HG03571 (cell line): ENCODE measurements at regions not wholly inside any gene's neighbourhood (a gene's known extent, or its start where the extent isn't known, plus 50 kb on each side); places are given as distances from the start of the nearest gene placed in this dataset.

ENCODE experiments used
- ATAC-seq: cut with Tn5 transposase; IDR thresholded peaks from one replicate; pipeline ENCODE4 v1.9.1; 2021; ENCODE audit not compliant: unreplicated experiment

DNA sequence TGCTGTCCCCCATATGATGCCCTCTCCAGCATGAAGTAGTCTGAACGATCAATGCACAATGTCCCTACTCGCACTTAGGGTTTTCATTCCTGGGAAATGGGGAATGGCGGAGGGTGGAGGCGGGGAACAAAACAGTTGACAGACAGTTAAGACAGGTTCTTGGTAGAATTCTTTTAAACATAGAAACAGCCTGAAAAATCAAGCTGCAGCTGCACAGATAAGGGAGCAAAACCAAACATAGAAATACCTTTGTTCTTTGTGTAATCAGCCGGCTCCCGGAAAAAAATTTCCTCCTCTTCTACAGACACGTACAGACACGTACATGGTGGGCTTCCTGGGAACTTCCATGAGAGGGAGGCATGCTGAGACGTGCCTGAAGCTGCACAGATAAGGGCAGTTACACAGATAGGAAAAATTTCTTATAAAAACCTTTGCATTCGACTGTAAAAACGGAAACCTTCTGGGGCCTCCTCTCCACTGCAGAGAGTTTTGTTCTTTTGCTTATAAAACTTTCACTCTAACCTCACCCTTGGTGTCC lies 662.4 kb upstream of the PTPRD start:
- no peak for ATAC-seq

DNA sequence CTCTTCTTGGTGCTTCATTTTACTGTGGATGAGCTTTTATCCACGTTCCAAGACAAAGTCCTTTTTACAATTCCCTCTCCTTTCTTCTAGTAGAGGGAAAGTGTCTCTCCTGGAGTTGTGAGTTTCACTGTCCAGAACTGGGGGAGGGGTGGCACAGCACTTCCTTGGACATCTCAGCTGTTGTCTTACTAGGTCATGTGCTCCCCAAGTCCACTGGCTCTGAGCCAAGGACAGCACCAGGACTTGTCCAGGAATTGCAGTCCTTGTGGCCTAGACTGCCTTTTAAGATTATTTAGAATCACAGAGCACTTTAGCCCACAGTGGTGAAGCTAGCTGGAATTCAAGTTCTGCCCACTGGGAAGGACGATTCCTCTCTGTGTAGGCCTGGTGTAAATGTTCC lies 700.2 kb upstream of the PTPRD start:
- no peak for ATAC-seq

DNA sequence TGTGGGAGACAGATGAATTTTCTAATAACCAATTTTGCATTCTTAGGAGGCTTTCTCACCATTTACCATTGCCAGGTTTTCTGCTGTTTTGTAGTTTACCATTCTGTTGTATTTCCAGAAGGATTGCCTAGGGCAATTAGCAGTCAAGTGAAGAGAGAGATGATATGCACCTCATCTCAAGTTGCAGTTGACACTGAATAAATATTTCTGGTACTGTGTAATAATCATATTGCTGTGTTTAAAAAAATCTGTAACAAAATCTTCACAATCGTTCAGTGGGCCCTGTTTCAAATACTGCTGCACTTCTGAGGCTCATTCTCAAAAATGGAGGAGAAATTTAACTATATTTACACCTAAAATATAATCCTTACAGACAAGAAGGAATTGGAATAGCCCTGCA lies 706.1 kb upstream of the PTPRD start:
- ATAC-seq: no peak

DNA sequence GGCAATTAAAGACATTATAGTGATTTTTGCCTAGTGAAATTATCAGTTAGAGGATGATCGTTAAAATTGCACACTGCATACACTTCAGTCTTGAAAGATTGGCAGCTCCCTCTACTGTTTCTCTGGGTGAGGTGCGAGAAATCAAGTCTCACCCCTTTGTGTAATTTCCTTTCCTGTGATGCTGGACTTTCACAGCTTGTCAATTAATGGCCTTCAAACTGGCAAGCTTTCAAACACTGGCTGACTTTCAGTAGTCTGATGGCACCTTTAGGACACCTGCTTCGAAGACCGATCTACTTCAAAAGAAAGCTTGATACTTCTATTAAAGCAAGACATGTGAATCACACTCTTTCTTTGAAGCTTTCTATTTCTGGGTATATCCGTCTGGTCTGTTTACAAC lies 706.7 kb upstream of the PTPRD start:
- no peak for ATAC-seq

DNA sequence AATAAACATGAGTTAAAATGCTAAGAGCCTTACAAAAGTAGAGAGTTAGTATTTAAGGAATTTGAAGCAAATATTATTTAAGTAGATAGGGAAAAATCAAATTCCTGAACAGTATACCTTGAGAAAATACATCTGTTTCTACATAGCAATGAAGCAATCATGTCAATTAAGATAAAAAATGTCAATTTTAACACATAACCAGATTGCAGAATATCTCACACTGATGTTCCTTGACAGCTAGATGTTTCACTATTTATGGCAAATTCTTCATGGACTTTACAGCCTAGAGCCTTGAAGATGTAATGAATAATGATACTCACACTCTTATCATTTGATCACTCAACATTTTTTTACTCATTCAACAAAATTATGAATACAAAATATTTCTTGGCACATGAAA lies 708.2 kb upstream of the PTPRD start:
- ATAC-seq: no peak

- ATAC-seq: no peak
These were observed 710.7 kb upstream of the PTPRD start for GRCh38 chr9:11323457-11323856.

- no peak for ATAC-seq
These were observed 713.4 kb upstream of the PTPRD start for GRCh38 chr9:11326231-11326630.

DNA sequence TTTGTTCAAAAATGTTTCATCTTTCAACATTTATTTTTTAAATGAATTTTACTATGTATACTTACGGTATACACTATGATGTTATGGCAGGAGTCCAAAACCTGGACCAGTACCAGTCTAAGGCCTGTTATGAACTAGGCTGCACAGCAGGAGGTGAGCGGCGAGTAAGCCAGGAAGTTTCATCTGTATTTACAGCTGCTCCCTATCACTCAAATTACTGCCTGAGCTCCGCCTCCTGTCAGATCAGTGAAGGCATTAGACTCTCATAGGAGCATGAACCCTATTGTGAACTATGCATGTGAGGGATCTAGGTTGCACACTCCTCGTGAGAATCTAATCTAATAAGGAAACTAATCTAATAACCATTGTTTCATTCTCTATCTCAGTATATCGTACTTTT lies 715.5 kb upstream of the PTPRD start:
- ATAC-seq: no peak

DNA sequence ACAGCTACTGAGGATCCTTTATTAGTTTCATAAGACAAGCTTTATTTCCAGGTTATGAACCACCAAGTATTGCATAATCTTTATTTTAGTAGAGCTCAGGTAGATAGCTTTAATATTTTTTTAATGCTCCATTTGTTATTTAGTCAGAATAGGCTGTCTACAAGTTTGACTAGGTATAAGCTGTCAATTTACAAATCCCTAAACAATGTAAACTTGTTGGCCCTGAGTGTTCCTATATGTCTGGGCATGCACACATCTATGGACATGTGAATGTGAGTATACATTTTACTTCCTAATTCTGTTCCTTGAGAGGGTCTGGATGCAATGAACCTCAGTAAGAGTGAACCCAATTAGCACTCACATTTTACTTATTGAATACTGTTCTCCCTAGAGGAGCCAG lies 722.2 kb upstream of the PTPRD start:
- no peak for ATAC-seq

GRCh38 chr9:11338130-11338529 lies 725.3 kb upstream of the PTPRD start:
- peak; percentile 74 for ATAC-seq

DNA sequence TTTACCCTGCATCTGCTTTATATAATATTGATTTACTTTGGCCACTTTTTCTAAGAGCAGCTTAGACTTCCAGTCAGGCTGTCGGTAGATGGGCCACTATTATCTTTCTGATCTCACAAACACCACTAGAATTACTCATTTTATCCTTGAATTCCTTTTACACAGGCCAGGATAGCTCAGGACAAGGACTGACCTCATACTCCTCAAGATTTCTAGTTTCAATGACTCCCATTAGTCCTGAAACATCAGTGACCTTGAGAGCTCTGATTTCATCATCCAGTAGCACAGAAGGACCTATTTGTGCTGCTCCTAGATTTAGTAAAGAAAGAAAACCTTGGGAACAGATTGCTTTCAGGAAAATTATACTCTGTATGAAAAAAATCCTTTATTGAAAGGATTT lies 727.9 kb upstream of the PTPRD start:
- ATAC-seq: no peak

DNA sequence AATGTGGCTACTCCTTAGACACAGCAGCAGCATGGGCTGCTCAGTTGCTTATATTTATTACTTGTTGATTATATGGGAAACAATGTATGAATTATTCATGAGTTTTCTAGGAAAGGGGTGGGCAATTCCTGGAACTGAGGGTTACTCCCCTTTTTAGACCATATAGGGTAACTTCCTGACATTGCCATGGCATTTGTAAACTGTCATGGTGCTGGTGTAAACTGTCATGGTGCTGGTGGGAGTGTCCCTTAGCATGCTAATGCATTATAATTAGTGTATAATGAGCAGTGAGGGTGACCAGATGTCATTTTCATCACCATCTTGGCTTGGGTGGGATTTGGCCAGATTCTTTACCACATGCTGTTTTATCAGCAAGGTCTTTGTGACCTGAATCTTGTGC lies 734.6 kb upstream of the PTPRD start:
- no peak for ATAC-seq

- no peak for ATAC-seq
These were observed 735.6 kb upstream of the PTPRD start for GRCh38 chr9:11348366-11348765.

DNA sequence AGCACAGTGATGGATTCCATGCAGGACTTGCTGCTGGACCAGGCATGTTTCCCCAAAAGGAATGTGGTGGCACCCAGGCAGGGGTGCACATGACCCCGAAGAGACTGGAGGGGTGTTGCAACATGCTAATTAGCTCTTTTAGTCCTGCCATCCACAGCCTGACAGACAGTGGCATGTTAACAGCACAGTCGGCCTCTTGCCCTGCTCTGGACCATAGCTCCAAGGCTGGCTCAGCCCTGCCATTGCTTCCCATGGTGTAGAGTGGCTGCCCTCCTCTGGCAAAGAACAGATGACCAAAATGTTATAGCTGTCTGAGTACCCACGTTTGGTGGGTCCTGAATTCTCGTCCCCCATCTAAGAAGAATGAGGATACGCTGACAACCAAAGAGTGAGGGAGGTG lies 736.4 kb upstream of the PTPRD start:
- ATAC-seq: no peak

DNA sequence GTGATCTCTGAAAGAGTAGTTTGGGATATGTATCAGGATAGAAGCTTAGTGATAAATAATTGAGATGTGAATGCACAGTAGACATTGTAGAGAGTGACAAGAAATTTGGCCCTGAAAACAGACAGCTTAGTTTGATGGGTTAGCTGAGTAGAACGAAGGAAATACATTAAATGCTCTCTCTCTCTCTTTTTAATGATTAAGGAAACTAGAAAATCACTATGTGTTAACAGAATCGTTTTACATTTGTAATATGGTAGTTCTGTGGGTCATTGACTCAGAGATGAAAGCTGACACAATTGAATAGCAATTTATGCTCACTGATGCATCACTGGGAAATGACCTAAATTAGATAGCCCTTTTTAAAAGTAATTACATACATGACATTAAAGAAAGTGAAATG lies 739.8 kb upstream of the PTPRD start:
- no peak for ATAC-seq

- no peak for ATAC-seq
These were observed 743.3 kb upstream of the PTPRD start for GRCh38 chr9:11356067-11356466.

DNA sequence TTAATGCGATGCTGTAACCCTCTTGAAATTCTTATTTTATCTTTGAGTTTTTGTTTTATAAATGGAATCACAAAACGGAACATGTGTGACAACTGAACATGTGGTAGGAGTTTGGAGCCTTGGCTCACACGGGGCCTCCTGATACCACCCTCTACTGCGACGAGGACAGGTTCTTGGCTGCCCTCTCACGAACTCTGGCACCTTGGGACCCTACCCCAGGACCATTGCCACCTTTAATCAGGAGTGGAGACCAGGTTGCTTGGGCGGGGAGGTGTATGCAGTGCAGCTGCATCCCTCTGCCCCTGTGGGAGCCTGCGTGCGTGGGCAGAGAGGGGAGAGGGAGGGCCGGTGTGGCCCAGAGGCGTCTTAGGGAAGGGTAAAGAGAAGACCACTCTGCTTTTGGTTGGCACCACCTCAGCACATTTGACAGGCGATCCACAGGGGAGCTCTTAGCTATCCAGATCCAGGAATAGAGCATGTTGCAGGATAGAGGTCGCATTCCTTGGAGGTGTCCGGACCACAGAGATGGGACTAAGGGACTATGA lies 753.9 kb upstream of the PTPRD start:
- ATAC-seq: no peak

DNA sequence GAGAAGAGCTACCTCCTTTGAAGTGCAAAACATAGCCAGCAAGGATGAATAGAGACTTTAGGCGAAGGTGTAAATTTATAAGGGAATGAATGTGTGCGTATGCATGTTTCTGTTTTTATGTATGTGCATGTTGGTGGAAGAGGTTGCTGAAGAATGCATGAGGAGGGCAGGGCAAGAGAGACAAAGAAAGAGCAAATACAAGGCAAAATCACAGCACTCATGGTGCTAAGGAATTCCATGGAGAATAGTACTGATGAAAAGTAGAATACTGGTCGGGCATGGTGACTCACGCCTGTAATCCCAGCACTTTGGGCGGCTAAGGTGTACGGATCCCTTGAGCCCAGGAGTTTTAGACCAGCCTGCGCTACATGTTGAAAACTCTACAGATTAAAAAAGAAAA lies 762.1 kb upstream of the PTPRD start:
- ATAC-seq: no peak

DNA sequence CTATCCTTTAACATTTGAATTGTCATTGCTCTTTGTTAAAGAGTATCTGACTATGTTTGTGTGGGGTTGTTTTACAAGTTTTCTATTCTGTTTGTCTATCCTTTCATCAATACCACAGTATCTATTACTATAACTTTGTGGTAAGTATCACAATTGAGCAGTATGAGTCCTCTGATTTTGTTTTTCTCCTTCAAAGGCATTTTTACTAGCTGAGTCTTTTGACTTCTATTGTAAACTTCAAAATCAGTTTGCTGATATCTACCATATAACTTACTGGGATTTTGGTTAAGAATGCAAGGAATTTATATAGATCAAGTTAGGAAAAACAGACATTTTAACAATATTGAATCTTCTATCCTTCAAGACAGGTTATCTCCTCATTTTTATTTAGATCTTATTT lies 789.8 kb upstream of the PTPRD start:
- ATAC-seq: no peak

DNA sequence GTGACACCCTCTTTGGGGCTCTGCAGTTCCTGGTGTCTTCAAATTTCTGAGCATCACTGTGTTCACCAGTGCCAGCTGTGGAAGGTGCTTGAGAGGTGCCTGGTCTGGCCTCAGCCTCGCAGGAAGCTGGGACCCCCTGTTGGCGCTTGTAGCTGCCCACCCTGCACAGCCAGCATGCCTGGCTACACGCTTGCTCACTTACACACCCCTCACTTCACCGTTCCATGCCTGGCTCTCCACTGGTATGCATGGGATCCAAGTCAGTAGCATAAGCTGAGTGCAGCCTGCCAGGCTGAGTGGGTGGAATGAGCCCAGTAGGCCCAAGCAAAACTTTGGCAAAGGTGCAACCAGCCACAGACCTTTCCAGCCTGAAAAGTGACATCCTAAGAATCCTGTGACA lies 801.4 kb upstream of the PTPRD start:
- ATAC-seq: no peak

- no peak for ATAC-seq
These were observed 805.0 kb upstream of the PTPRD start for GRCh38 chr9:11417782-11418181.

- no peak for ATAC-seq
These were observed 818.7 kb upstream of the PTPRD start for GRCh38 chr9:11431490-11431889.

- no peak for ATAC-seq
These were observed 819.6 kb upstream of the PTPRD start for GRCh38 chr9:11432361-11432760.

- no peak for ATAC-seq
These were observed 830.8 kb upstream of the PTPRD start for GRCh38 chr9:11443631-11444030.
